HPDE6-E6E7 (cell line): ENCODE measurements at regions not wholly inside any gene's neighbourhood (a gene's known extent, or its start where the extent isn't known, plus 50 kb on each side); places are given as distances from the start of the nearest gene placed in this dataset.
"Not testable (repeated sequence)": the region's sequence is repeated elsewhere in the genome, so short reads cannot be mapped to it uniquely, and the experiment has no call there.

Experiments used
- DNase-seq: peaks from one replicate; pipeline ENCODE4 v3.0.0; 2011; ENCODE audit warnings: missing footprints; ENCODE audit errors: extremely low spot score

GRCh38 chr9:91512235-91512634 lies 88.6 kb upstream of the NFIL3 start:
- not testable (repeated sequence) for DNase-seq

- no peak for DNase-seq
These were observed 80.0 kb upstream of the NFIL3 start for GRCh38 chr9:91503673-91504081.

GRCh38 chr9:91502913-91503672 lies 79.5 kb upstream of the NFIL3 start:
- DNase-seq: no peak

GRCh38 chr9:91502475-91502874 lies 78.8 kb upstream of the NFIL3 start:
- DNase-seq: no peak

- peak; percentile 57 for DNase-seq
These were observed 76.9 kb upstream of the NFIL3 start for GRCh38 chr9:91500509-91501014.

GRCh38 chr9:91496351-91496750 lies 72.7 kb upstream of the NFIL3 start:
- DNase-seq: no peak

- DNase-seq: no peak
These were observed 71.8 kb upstream of the NFIL3 start for GRCh38 chr9:91495450-91495849.

GRCh38 chr9:91494751-91495150 lies 71.1 kb upstream of the NFIL3 start:
- no peak for DNase-seq

GRCh38 chr9:91492237-91492636 lies 68.6 kb upstream of the NFIL3 start:
- DNase-seq: no peak

- no peak for DNase-seq
These were observed 68.0 kb upstream of the NFIL3 start for GRCh38 chr9:91491624-91492023.

GRCh38 chr9:91489361-91489899 lies 65.8 kb upstream of the NFIL3 start:
- DNase-seq: no peak

- no peak for DNase-seq
These were observed 64.7 kb upstream of the NFIL3 start for GRCh38 chr9:91488341-91488740.

- DNase-seq: no peak
These were observed 63.3 kb upstream of the NFIL3 start for GRCh38 chr9:91486699-91487497.

GRCh38 chr9:91485006-91485405 lies 61.4 kb upstream of the NFIL3 start:
- no peak for DNase-seq

GRCh38 chr9:91483835-91484234 lies 60.2 kb upstream of the NFIL3 start:
- DNase-seq: no peak

- no peak for DNase-seq
These were observed 59.6 kb upstream of the NFIL3 start for GRCh38 chr9:91483189-91483691.

GRCh38 chr9:91481972-91482371 lies 58.3 kb upstream of the NFIL3 start:
- DNase-seq: no peak

GRCh38 chr9:91477106-91477505 lies 53.5 kb upstream of the NFIL3 start:
- no peak for DNase-seq

GRCh38 chr9:91474656-91475055 lies 51.0 kb upstream of the NFIL3 start:
- no peak for DNase-seq
